Mesenchymal stem cell (in vitro differentiated cells and primary cell): ENCODE measurements at regions not wholly inside any gene's neighbourhood (a gene's known extent, or its start where the extent isn't known, plus 50 kb on each side); places are given as distances from the start of the nearest gene placed in this dataset.

Experiments
- DNase-seq: peaks from one replicate; pipeline ENCODE4 v3.0.0-alpha.2; 2013
- H2AFZ ChIP-seq: one replicate; pipeline ENCODE4 v1.6.1; 2013; ENCODE audit warnings: low read depth, mild to moderate bottlenecking, control low read depth, inconsistent platforms, low read length, moderate library complexity
- H2AK5ac ChIP-seq: 2 replicates; pipeline ENCODE4 v1.6.1; 2013; ENCODE audit warnings: low read length, moderate library complexity, mild to moderate bottlenecking, inconsistent platforms; ENCODE audit not compliant: severe bottlenecking
- H2BK120ac ChIP-seq: one replicate; pipeline ENCODE4 v1.6.1; 2013; ENCODE audit warnings: low read depth, mild to moderate bottlenecking, inconsistent platforms, low read length, moderate library complexity
- H2BK12ac ChIP-seq, 2 experiments: one replicate each; pipeline ENCODE4 v1.6.1; 2013; ENCODE audit warnings: inconsistent platforms in 2 of 2, low read length in 2 of 2, mild to moderate bottlenecking in 2 of 2, moderate library complexity in 2 of 2, control low read depth in 1 of 2
- H2BK15ac ChIP-seq: one replicate; pipeline ENCODE4 v1.6.1; 2013; ENCODE audit warnings: mild to moderate bottlenecking, low read depth, inconsistent platforms; ENCODE audit not compliant: poor library complexity, severe bottlenecking
- H2BK5ac ChIP-seq: 2 replicates; pipeline ENCODE4 v1.6.1; 2013; ENCODE audit warnings: low read depth, mild to moderate bottlenecking, low read length, control low read depth, inconsistent platforms; ENCODE audit not compliant: poor library complexity, severe bottlenecking
- H3K14ac ChIP-seq, 2 experiments: one replicate each; pipeline ENCODE4 v1.6.1; 2013; ENCODE audit warnings: inconsistent platforms in 2 of 2, low read length in 2 of 2, control low read depth in 1 of 2, mild to moderate bottlenecking in 1 of 2, moderate library complexity in 1 of 2
- H3K18ac ChIP-seq, 2 experiments: one replicate each; pipeline ENCODE4 v1.6.1; 2013; ENCODE audit warnings: inconsistent platforms in 2 of 2, low read length in 2 of 2, control low read depth in 1 of 2, low read depth in 1 of 2, mild to moderate bottlenecking in 1 of 2
- H3K23ac ChIP-seq, 2 experiments: one replicate each; pipeline ENCODE4 v1.6.1; 2013; ENCODE audit warnings: inconsistent platforms in 2 of 2, low read length in 2 of 2, mild to moderate bottlenecking in 2 of 2, moderate library complexity in 2 of 2, control low read depth in 1 of 2
- H3K27ac ChIP-seq: 2 replicates; pipeline ENCODE4 v1.5.1; 2013; ENCODE audit warnings: mild to moderate bottlenecking, moderate library complexity, low read length, control low read depth, inconsistent platforms; ENCODE audit not compliant: poor library complexity, severe bottlenecking
- H3K27me3 ChIP-seq, 2 experiments: 2 replicates each; pipeline versions ENCODE4 v1.6.1 to v1.7.0; 2013; ENCODE audit warnings: low read length in 2 of 2, mild to moderate bottlenecking in 2 of 2, moderate library complexity in 2 of 2, control low read depth in 1 of 2, inconsistent platforms in 1 of 2; ENCODE audit not compliant: control insufficient read depth in 1 of 2, insufficient read depth in 1 of 2
- H3K36me3 ChIP-seq, 2 experiments: 2 replicates each; pipeline versions ENCODE4 v1.6.1 to v1.7.0; 2013; ENCODE audit warnings: low read length in 2 of 2, control low read depth in 1 of 2, inconsistent platforms in 1 of 2, low read depth in 1 of 2, mild to moderate bottlenecking in 1 of 2; ENCODE audit not compliant: insufficient read depth in 2 of 2, control insufficient read depth in 1 of 2
- H3K4ac ChIP-seq, 2 experiments: one replicate each; pipeline ENCODE4 v1.6.1; 2013; ENCODE audit warnings: inconsistent platforms in 2 of 2, low read length in 2 of 2, mild to moderate bottlenecking in 2 of 2, moderate library complexity in 2 of 2, control low read depth in 1 of 2, low read depth in 1 of 2
- H3K4me1 ChIP-seq: 2 replicates; pipeline ENCODE4 v1.6.1; 2013; ENCODE audit warnings: low read depth, low read length, control low read depth; ENCODE audit not compliant: control insufficient read depth, insufficient read depth
- H3K4me2 ChIP-seq: 2 replicates; pipeline ENCODE4 v1.6.1; 2013; ENCODE audit warnings: low read length, mild to moderate bottlenecking, inconsistent platforms; ENCODE audit not compliant: poor library complexity, severe bottlenecking
- H3K4me3 ChIP-seq, 2 experiments: 2 replicates each; pipeline versions ENCODE4 v1.5.1 to v1.7.0; 2013; ENCODE audit warnings: low read length in 2 of 2, mild to moderate bottlenecking in 2 of 2, control low read depth in 1 of 2, low read depth in 1 of 2; ENCODE audit not compliant: insufficient read depth in 1 of 2
- H3K79me1 ChIP-seq: replicated peaks from 2 replicates; pipeline ENCODE4 v1.6.1; 2013; ENCODE audit warnings: mild to moderate bottlenecking, control low read depth, low read length, inconsistent platforms; ENCODE audit not compliant: poor library complexity, severe bottlenecking
- H3K9ac ChIP-seq: 2 replicates; pipeline ENCODE4 v1.7.0; 2013; ENCODE audit warnings: mild to moderate bottlenecking, low read length, moderate library complexity
- H3K9me3 ChIP-seq: 2 replicates; pipeline ENCODE4 v1.7.0; 2013; ENCODE audit warnings: mild to moderate bottlenecking, low read length; ENCODE audit not compliant: control insufficient read depth
- H4K8ac ChIP-seq: one replicate; pipeline ENCODE4 v1.6.1; 2013; ENCODE audit warnings: inconsistent platforms, mild to moderate bottlenecking, low read length, moderate library complexity
- H4K91ac ChIP-seq: one replicate; pipeline ENCODE4 v1.6.1; 2013; ENCODE audit warnings: mild to moderate bottlenecking, low read length, inconsistent platforms
- WGBS: methylation state at CpG from one replicate; pipeline ENCODE4 v1.1.7; 2013; ENCODE audit warnings: mixed read lengths; 5-methylcytosine and 5-hydroxymethylcytosine counted together

DNA sequence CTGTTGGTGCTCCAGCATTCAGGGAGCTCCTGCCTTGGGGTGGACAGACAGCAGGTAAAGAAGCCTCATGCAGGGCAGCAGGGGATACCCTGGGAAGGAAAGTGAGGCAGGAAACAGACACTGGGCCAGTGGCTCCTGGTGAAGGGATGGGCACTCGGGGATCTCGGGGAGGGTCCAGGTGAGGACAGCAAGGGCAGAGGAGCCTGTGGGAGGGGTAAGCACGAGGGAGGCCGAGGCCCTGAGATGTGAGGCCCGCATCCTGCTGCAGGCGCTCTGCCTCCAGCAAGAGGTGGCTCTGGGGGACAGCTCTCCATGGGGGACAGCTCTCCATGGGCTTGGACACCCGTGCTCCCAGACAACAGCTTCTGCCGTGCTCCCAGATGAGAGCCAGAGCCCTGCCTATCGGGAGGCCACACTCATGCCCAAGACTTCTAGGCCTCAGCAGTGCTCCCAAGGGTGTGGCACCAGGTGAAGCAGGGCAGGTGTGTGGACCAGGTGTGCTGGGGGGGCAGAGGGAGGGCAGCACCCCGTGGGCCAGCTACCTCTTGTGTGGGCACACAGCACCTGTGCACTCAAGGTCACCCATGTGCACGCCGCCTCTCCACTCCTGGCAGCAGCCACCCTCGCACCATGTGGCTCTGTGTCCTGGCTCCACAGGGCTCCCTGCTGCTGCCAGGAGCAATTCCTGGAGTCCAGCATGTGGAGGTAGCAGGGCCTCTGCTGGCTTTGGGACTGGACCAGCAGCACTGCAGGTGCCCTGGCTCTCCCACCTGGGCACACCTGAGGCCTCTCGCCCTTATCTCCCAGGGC lies 93.6 kb upstream of the INSIG1 start:
- peaks cover 49% of the 10 kb centered on the region for H3K4me1 ChIP-seq

DNA sequence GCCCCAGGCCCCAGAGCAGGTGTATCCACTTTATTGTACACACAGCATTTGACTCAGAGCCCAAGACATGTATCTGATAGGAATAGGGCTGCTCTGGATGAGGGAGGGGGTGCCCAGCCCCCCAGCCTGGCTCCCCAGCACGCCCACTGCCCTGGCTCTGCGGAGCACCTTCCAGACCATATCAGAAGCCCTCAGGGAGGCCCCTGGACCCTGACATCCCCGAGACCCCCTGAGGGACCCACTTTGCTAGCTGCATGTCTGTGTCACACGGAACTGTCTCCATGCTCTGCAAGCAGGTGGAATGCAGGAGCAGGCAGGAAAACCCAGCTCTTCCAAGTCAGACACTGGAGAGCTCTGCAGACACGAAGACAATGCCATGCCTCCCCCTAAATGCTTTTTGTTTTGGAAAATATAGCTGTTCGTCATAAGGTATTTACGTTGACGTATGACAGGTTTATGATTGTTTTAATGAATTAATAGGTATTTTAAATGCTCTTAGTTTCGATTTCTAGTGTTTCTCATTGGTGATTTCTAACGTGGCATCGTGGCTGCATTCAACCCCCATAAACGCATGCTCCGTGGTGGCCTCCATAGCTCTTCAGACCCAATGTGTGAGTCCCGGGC lies 92.8 kb upstream of the INSIG1 start:
- Histone ChIP-seq H3K4me1 (peaks cover 45% of the 10 kb centered on the region), H3K14ac (no peak overlapping the region), H3K18ac (no peak overlapping the region), H2BK120ac (no peak overlapping the region), H3K4ac (no peak overlapping the region), H2AFZ (no peak overlapping the region), H3K9me3 (no peaks in the 10 kb centered on the region), H3K23ac (no peak overlapping the region), H2BK15ac (no peak overlapping the region), H3K36me3 (no peaks in the 10 kb centered on the region), H3K4me2 (peak overlapping the region; percentile 46), H3K9ac (peak overlapping the region; percentile 96), H3K79me1 (no peaks in the 10 kb centered on the region), H2BK5ac (no peak overlapping the region), H2AK5ac (no peak overlapping the region), H4K8ac (no peak overlapping the region), H3K27ac (peak overlapping the region; percentile 59), H3K27me3 (no peaks in the 10 kb centered on the region), H2BK12ac (peak overlapping the region in 1 of 2 experiments; percentile 25), H4K91ac (no peak overlapping the region), H3K4me3 (peak overlapping the region in 1 of 2 experiments; percentile 85)
- no peak for DNase-seq
- 76% methylated on average over 14 of the region's 14 CpGs for WGBS

More for the DNA sequence above, 93.6 kb upstream of the INSIG1 start:
- H2BK15ac ChIP-seq, result peak overlapping the region; percentile 28
- H2BK5ac ChIP-seq, result no peak overlapping the region
- no peak overlapping the region for H3K27ac ChIP-seq
- no peaks in the 10 kb centered on the region for H3K36me3 ChIP-seq
- no peak overlapping the region for H4K8ac ChIP-seq
- no peak overlapping the region for H3K23ac ChIP-seq
- H2AK5ac ChIP-seq, result no peak overlapping the region
- H3K9ac ChIP-seq, result no peak overlapping the region
- no peak overlapping the region for H2AFZ ChIP-seq
- no peak overlapping the region for H2BK120ac ChIP-seq
- H3K18ac ChIP-seq, result no peak overlapping the region
- 95% methylated on average over 14 of the region's 14 CpGs for WGBS
- H2BK12ac ChIP-seq, result peak overlapping the region in 1 of 2 experiments; percentile 80
- H3K14ac ChIP-seq, result no peak overlapping the region
- H3K9me3 ChIP-seq, result no peaks in the 10 kb centered on the region
- no peak overlapping the region for H3K4me2 ChIP-seq
- no peaks in the 10 kb centered on the region for H3K79me1 ChIP-seq
- no peak for DNase-seq
- no peak overlapping the region for H3K4ac ChIP-seq
- no peaks in the 10 kb centered on the region for H3K27me3 ChIP-seq
- H4K91ac ChIP-seq, result peak overlapping the region; percentile 16
- H3K4me3 ChIP-seq, result no peak overlapping the region

DNA sequence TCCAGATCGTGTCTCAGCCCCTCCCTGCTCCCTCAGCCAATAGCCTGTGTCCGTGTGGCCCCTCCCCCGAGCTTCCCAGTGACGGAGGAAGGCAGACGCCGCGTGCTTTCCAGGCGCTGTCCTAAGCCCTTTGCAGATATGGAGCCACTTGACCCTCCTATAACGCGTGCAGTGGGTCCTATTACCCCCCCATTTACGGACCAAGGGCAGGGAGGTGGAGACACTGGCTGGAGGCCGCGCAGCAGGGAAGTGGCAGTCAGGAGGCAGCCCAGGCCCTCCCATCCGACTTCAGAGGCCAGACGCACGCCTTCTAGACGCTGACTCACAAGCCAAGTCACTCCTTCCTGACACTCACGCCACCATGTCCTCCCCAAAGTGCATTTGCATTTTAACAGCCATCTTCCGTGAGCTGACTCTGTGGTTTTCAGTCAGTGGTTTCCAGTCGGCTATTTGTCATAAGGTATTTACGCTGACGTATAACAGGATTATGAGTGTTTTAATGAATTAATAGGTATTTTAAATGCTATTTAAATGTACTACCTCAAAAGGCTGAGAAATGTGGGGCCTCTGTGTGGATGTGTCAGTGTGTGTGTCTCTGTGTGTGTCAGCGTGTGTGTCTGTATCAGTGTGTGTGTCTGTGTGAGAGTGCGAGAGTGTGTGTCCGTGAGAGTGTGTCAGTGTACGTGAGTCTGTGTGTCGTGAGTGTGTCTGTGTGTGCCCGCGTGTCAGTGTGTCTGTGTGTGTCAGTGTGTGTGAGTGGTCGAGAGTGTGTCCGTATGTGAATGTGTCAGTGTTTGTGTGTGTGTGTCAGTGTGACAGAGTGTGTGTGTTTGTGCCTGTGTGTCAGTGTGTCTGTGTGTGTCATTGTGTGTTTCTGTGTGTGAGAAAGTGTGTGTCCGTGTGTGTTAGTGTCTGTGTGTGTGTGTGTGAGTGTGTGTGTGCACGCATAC lies 92.0 kb upstream of the INSIG1 start:
- Histone ChIP-seq H3K9me3 (no peaks in the 10 kb centered on the region), H3K14ac (peak overlapping the region in 1 of 2 experiments; percentile 98), H3K27me3 (no peaks in the 10 kb centered on the region), H3K23ac (peak overlapping the region in 1 of 2 experiments; percentile 16), H3K18ac (peak overlapping the region; percentile 85 to 100), H4K8ac (peak overlapping the region; percentile 73), H3K36me3 (no peaks in the 10 kb centered on the region), H2BK120ac (peak overlapping the region; percentile 9), H3K4ac (peak overlapping the region; percentile 31 to 88), H3K9ac (peak overlapping the region; percentile 96), H2BK5ac (peak overlapping the region; percentile 32), H2BK15ac (peak overlapping the region; percentile 55), H2AFZ (no peak overlapping the region), H3K4me2 (peak overlapping the region; percentile 46), H3K4me1 (peaks cover 43% of the 10 kb centered on the region), H2AK5ac (no peak overlapping the region), H2BK12ac (peak overlapping the region; percentile 63 to 96), H3K27ac (peak overlapping the region; percentile 59), H3K79me1 (no peaks in the 10 kb centered on the region), H3K4me3 (peak overlapping the region; percentile 44 to 85), H4K91ac (peak overlapping the region; percentile 87)
- WGBS, result 55% methylated on average over 33 of the region's 33 CpGs
- peak; percentile 99 for DNase-seq
